ENCODE measurements at regions not wholly inside any gene's neighbourhood (a gene's known extent, or its start where the extent isn't known, plus 50 kb on each side); places are given as distances from the start of the nearest gene placed in this dataset.

DNA sequence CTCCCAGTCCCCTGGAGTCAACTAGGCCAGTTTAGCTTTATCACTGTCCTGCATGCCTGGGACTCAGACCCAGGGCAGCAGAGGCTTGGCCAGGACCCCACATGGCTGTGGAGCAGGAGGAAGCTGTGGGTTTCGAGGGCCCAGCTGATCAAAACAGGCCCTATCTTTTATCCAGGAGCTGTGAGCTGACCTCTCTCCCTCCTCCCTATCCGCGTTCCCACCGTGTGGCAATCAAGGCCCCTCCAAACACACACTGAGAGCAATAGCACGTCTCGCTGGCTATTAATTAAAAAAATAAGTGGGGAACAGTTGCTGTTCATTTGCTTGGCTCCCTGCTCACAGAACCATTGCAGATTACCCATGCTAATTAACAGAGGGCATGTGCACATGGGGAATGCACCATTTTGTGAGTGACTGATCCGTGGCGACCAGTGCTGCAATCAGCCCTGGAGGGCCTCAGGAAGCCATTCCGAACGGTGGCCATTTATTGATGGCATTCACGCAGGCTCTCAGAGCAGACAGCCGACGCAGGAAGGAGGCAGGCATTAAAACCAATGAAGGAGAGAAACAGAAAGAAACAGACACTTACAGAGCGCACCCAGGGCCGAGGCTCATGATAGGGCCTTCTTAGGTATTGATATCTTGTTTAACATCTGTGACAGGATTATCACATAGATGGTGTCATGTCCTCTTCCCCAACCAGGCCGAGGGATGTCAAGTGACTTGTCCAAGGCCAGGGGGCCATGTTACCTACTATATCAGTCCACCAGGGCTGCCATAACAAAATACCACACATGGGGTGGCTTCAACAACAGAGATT lies 157.1 kb downstream of the KATNIP start:
- no peaks in the 10 kb centered on the region for H3K9me2 ChIP-seq (ENCODE audit: insufficient read depth)

DNA sequence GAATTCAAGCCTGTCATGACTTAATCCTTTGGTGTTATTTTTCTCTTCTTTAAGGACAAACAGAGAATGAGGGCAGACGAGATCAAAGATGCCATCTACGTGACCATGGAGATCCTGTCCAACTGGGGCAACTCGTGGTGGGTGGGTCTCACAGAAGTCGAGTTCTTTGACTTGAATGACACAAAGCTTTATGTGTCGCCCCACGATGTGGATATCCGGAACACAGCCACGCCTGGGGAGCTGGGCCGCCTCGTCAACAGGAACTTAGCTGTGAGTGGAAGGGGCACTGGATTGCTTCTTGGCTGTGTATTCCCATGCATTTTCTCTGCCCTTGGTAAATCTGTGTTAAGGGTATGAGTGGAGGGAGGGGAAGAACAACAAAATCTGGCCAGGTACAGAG lies 158.7 kb downstream of the KATNIP start:
- ATAC-seq (no peak), DNase-seq (ENCODE audit: low read depth, low spot score) (no peak)
- BruUV-seq (replicated peaks), result no TSS peak
- no peak overlapping the region for H2AFZ ChIP-seq (ENCODE audit: low read depth, low read length, poor library complexity, severe bottlenecking)
- no peaks in the 10 kb centered on the region for H3K9me3 ChIP-seq (ENCODE audit: control insufficient read depth in 1 of 2, insufficient read depth in 1 of 2, low read depth in 1 of 2, low read length in 2 of 2)
- H3K27me3 ChIP-seq (ENCODE audit: insufficient read depth, low read length), result no peaks in the 10 kb centered on the region
- H3K4me2 ChIP-seq (ENCODE audit: low read length), result no peak overlapping the region
- no peak overlapping the region for H3K27ac ChIP-seq (ENCODE audit: low read depth, low read length)
- intact Hi-C loops (cut with micrococcal nuclease), result no loop called here
- ChIA-PET CTCF (no interaction called here), POLR2A (no interaction called here), RAD21 (ENCODE audit: low non-redundant PET in 1 of 2, low total read pairs in 2 of 2, uncharacterized antibody in 2 of 2, unreplicated experiment in 2 of 2) (no interaction called here)
- no peaks in the 10 kb centered on the region for H3K9me2 ChIP-seq (ENCODE audit: insufficient read depth)
- no peaks in the 10 kb centered on the region for H4K20me1 ChIP-seq (ENCODE audit: insufficient read depth)
- H3K9ac ChIP-seq (ENCODE audit: low read length), result no peak overlapping the region
- no peaks in the 10 kb centered on the region for H3K4me1 ChIP-seq (ENCODE audit: control insufficient read depth in 1 of 2, insufficient read depth in 2 of 2, low read length in 2 of 2)
- H3K36me3 ChIP-seq (ENCODE audit: control insufficient read depth in 1 of 2, insufficient read depth in 2 of 2, low read length in 2 of 2), result no peaks in the 10 kb centered on the region; a peak in 1 of 4 replicates
- H3K79me2 ChIP-seq (ENCODE audit: insufficient read depth, low read length), result no peaks in the 10 kb centered on the region
- TF ChIP-seq SIN3A (IDR thresholded peaks at IDR 0.05; ENCODE audit: low read depth) (no peak), CBX3 (IDR thresholded peaks at IDR 0.05; ENCODE audit: low read depth) (no peak), POLR2AphosphoS5 (IDR thresholded peaks at IDR 0.05; ENCODE audit: low read depth, low read length) (no peak), EZH2 (IDR thresholded peaks at IDR 0.05) (no peak), JUND (IDR thresholded peaks at IDR 0.05) (no peak), ZFX (IDR thresholded peaks at IDR 0.05) (no peak)
- H3K4me3 ChIP-seq (replicated peaks in 1 of 2; ENCODE audit: low read depth in 1 of 2, low read length in 2 of 2), result no peak overlapping the region

More for the DNA sequence above, 157.1 kb downstream of the KATNIP start:
- Histone ChIP-seq H3K27ac (ENCODE audit: low read depth, low read length) (no peak overlapping the region), H3K9me3 (ENCODE audit: control insufficient read depth in 1 of 2, insufficient read depth in 1 of 2, low read depth in 1 of 2, low read length in 2 of 2) (no peaks in the 10 kb centered on the region), H3K4me3 (replicated peaks in 1 of 2; ENCODE audit: low read depth in 1 of 2, low read length in 2 of 2) (no peak overlapping the region), H3K27me3 (ENCODE audit: insufficient read depth, low read length) (no peaks in the 10 kb centered on the region), H3K9ac (ENCODE audit: low read length) (no peak overlapping the region), H3K36me3 (ENCODE audit: control insufficient read depth in 1 of 2, insufficient read depth in 2 of 2, low read length in 2 of 2) (no peaks in the 10 kb centered on the region; a peak in 1 of 4 replicates), H3K4me2 (ENCODE audit: low read length) (no peak overlapping the region), H4K20me1 (ENCODE audit: insufficient read depth) (no peaks in the 10 kb centered on the region), H2AFZ (ENCODE audit: low read depth, low read length, poor library complexity, severe bottlenecking) (no peak overlapping the region), H3K4me1 (ENCODE audit: control insufficient read depth in 1 of 2, insufficient read depth in 2 of 2, low read length in 2 of 2) (no peaks in the 10 kb centered on the region), H3K79me2 (ENCODE audit: insufficient read depth, low read length) (no peaks in the 10 kb centered on the region)
- ChIA-PET RAD21 (ENCODE audit: low non-redundant PET in 1 of 2, low total read pairs in 2 of 2, uncharacterized antibody in 2 of 2, unreplicated experiment in 2 of 2) (no interaction called here), CTCF (no interaction called here), POLR2A (no interaction called here)
- ATAC-seq (no peak), DNase-seq (ENCODE audit: low read depth, low spot score) (no peak)
- BruUV-seq (replicated peaks), result no TSS peak
- intact Hi-C loops (cut with micrococcal nuclease), result no loop called here
- TF ChIP-seq ELF1 (IDR thresholded peaks at IDR 0.05; ENCODE audit: borderline replicate concordance, low read depth), result no peak
